HEK293 (cell line): ENCODE measurements at regions not wholly inside any gene's neighbourhood (a gene's known extent, or its start where the extent isn't known, plus 50 kb on each side); places are given as distances from the start of the nearest gene placed in this dataset.

ENCODE experiments used
- CTCF ChIA-PET: fragments of 350-600 bp; formaldehyde crosslinking; extraction: SDS; loops from one replicate; lab custom pipeline; 2021; ENCODE audit warnings: antibody characterized with exemption; lab: Yijun Ruan, JAX
- POLR2A ChIA-PET: fragments of 300-600 bp; formaldehyde crosslinking; extraction: SDS; loops from one replicate; lab custom pipeline; 2020; ENCODE audit warnings: antibody characterized with exemption, inconsistent platforms; lab: Yijun Ruan, JAX
- H3K27ac ChIP-seq: fragments of 200-500 bp; sonication (Bioruptor generic); 2 replicates; pipeline ENCODE4 v1.5.1; 2014; ENCODE audit warnings: low read depth, low read length, control low read depth, inconsistent platforms; ENCODE audit errors: extremely low read depth
- H3K36me3 ChIP-seq, 2 experiments: fragments of 200-500 bp in 1 of 2; sonication (Bioruptor generic) in 1 of 2; 1 replicate in 1 of 2; 2 replicates in 1 of 2; pipeline ENCODE4 v1.5.1; 2014 to 2017; ENCODE audit warnings: inconsistent platforms in 2 of 2, low read length in 2 of 2; ENCODE audit not compliant: control insufficient read depth in 2 of 2, insufficient read depth in 1 of 2
- H3K4me1 ChIP-seq: fragments of 200-500 bp; sonication (Bioruptor generic); 2 replicates; pipeline ENCODE4 v1.5.1; 2014; ENCODE audit warnings: mild to moderate bottlenecking, low read length, inconsistent platforms; ENCODE audit not compliant: control insufficient read depth, insufficient read depth
- H3K4me3 ChIP-seq: 2 replicates; pipeline ENCODE4 v1.5.1; 2011; ENCODE audit warnings: low read depth, mild to moderate bottlenecking, control low read depth, low read length, moderate library complexity
- H3K9me3 ChIP-seq: fragments of 200-500 bp; sonication (Bioruptor generic); 2 replicates; pipeline ENCODE4 v1.5.1; 2014; ENCODE audit warnings: low read depth, low read length, inconsistent platforms; ENCODE audit not compliant: control insufficient read depth, insufficient read depth
- EGR2 ChIP-seq: fragments of 450-650 bp; formaldehyde crosslinking; IDR thresholded peaks from 2 replicates; pipeline ENCODE4 v1.5.1; 2016; ENCODE audit warnings: low read depth, missing biosample characterization, missing genetic modification characterization
- RBAK ChIP-seq: fragments of 450-650 bp; formaldehyde crosslinking; IDR thresholded peaks from 2 replicates; pipeline ENCODE4 v1.5.1; 2016; ENCODE audit warnings: missing biosample characterization, missing genetic modification characterization
- YY1 ChIP-seq: fragments of 450-650 bp; formaldehyde crosslinking; IDR thresholded peaks from 2 replicates; pipeline ENCODE4 v1.5.1; 2018; ENCODE audit warnings: missing biosample characterization, missing genetic modification characterization
- ZEB2 ChIP-seq: fragments of 450-650 bp; formaldehyde crosslinking; IDR thresholded peaks from 2 replicates; pipeline ENCODE4 v1.5.1; 2016; ENCODE audit warnings: missing biosample characterization, missing genetic modification characterization
- ZNF133 ChIP-seq: fragments of 450-650 bp; formaldehyde crosslinking; IDR thresholded peaks from 2 replicates; pipeline ENCODE4 v1.5.1; 2016; ENCODE audit warnings: missing biosample characterization, missing genetic modification characterization
- ZNF211 ChIP-seq: fragments of 450-650 bp; formaldehyde crosslinking; IDR thresholded peaks from 2 replicates; pipeline ENCODE4 v1.5.1; 2016; ENCODE audit warnings: low read depth, missing biosample characterization, missing genetic modification characterization
- ZNF658 ChIP-seq: fragments of 450-650 bp; formaldehyde crosslinking; IDR thresholded peaks from 2 replicates; pipeline ENCODE4; 2016; ENCODE audit warnings: missing biosample characterization, missing genetic modification characterization
- ZNF707 ChIP-seq: fragments of 450-650 bp; formaldehyde crosslinking; IDR thresholded peaks from 2 replicates; pipeline ENCODE4 v1.5.1; 2016; ENCODE audit warnings: missing biosample characterization, missing genetic modification characterization
- TF ChIP-seq, protein P1 (sequence below): fragments of 450-650 bp; formaldehyde crosslinking; conservative IDR thresholded peaks from 2 replicates; pipeline ENCODE4 v1.5.1; 2016; ENCODE audit warnings: low read depth, missing biosample characterization, missing genetic modification characterization
- TF ChIP-seq, protein P2 (sequence below): fragments of 450-650 bp; IDR thresholded peaks from 2 replicates; pipeline ENCODE4 v1.5.1; 2018; ENCODE audit warnings: missing biosample characterization, missing genetic modification characterization
- TF ChIP-seq, protein P3 (sequence below): fragments of 450-650 bp; formaldehyde crosslinking; IDR thresholded peaks from 2 replicates; pipeline ENCODE4 v1.5.1; 2016; ENCODE audit warnings: missing biosample characterization, missing genetic modification characterization
- TF ChIP-seq, protein P4 (sequence below): fragments of 450-650 bp; formaldehyde crosslinking; IDR thresholded peaks from 2 replicates; pipeline ENCODE4 v1.5.1; 2016; ENCODE audit warnings: missing biosample characterization, missing genetic modification characterization

DNA sequence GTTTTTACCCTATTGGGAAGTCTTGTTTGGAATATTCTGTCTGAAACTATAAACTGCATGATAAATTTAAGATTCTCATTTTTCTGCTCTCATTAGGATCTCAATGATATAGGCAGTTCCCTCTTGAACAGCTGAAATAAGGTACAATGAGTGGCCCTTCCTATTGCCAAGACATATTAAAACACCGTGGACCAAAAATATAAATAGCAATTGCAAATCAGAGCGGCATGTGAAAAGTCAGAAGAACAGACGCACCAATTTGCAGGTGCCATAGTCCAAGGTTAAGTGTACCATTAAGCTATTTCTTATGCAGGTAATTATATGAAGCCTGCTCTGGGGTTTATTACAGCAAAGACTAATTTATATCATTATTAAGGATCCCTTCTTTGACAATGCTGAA, 920.8 kb upstream of the CELF2 start:
- no peak overlapping the region for H3K27ac ChIP-seq
- CTCF ChIA-PET, result no interaction called here
- H3K4me3 ChIP-seq, result no peak overlapping the region
- no peaks in the 10 kb centered on the region for H3K4me1 ChIP-seq
- no peaks in the 10 kb centered on the region for H3K36me3 ChIP-seq
- no peaks in the 10 kb centered on the region for H3K9me3 ChIP-seq
- POLR2A ChIA-PET, result no interaction called here
- TF ChIP-seq, protein P1, sequence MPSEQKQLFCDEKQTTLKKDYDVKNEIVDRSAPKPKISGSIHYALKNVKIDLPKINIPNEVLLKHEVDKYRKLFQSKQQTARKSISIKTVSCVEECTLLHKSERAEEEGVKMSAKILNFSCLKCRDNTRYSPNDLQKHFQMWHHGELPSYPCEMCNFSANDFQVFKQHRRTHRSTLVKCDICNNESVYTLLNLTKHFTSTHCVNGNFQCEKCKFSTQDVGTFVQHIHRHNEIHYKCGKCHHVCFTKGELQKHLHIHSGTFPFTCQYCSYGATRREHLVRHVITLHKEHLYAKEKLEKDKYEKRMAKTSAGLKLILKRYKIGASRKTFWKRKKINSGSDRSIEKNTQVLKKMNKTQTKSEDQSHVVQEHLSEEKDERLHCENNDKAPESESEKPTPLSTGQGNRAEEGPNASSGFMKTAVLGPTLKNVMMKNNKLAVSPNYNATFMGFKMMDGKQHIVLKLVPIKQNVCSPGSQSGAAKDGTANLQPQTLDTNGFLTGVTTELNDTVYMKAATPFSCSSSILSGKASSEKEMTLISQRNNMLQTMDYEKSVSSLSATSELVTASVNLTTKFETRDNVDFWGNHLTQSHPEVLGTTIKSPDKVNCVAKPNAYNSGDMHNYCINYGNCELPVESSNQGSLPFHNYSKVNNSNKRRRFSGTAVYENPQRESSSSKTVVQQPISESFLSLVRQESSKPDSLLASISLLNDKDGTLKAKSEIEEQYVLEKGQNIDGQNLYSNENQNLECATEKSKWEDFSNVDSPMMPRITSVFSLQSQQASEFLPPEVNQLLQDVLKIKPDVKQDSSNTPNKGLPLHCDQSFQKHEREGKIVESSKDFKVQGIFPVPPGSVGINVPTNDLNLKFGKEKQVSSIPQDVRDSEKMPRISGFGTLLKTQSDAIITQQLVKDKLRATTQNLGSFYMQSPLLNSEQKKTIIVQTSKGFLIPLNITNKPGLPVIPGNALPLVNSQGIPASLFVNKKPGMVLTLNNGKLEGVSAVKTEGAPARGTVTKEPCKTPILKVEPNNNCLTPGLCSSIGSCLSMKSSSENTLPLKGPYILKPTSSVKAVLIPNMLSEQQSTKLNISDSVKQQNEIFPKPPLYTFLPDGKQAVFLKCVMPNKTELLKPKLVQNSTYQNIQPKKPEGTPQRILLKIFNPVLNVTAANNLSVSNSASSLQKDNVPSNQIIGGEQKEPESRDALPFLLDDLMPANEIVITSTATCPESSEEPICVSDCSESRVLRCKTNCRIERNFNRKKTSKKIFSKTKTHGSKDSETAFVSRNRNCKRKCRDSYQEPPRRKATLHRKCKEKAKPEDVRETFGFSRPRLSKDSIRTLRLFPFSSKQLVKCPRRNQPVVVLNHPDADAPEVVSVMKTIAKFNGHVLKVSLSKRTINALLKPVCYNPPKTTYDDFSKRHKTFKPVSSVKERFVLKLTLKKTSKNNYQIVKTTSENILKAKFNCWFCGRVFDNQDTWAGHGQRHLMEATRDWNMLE (tag by site-specific recombination), result no peak
- TF ChIP-seq ZNF707 (tag by site-specific recombination) (no peak), RBAK (tag by site-specific recombination) (no peak), YY1 (tag by site-specific recombination) (no peak), ZEB2 (tag by site-specific recombination) (no peak), EGR2 (no peak), ZNF658 (no peak), ZNF211 (tag by site-specific recombination) (no peak)

DNA sequence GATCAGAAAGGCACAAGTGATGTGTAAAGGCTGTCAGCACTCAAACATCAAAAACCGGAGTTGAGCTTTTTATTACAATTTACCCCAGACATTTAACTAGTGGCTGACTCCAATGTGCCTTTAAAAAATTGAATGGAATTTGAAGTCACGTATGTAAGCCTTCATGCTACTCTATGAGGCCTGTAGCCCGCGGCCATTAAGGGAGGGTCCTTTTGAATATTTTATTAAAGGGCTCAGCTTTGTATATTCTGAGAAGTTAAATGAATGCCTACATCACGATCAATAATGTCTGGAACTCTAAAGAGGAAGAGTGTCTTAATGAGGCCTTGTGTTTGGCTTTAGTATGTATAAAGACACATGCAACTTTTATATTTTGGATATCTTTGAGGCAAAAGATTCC, 916.6 kb upstream of the CELF2 start:
- Histone ChIP-seq H3K36me3 (no peaks in the 10 kb centered on the region), H3K27ac (no peak overlapping the region), H3K4me3 (no peak overlapping the region), H3K9me3 (no peaks in the 10 kb centered on the region), H3K4me1 (no peaks in the 10 kb centered on the region)
- TF ChIP-seq, protein P2, sequence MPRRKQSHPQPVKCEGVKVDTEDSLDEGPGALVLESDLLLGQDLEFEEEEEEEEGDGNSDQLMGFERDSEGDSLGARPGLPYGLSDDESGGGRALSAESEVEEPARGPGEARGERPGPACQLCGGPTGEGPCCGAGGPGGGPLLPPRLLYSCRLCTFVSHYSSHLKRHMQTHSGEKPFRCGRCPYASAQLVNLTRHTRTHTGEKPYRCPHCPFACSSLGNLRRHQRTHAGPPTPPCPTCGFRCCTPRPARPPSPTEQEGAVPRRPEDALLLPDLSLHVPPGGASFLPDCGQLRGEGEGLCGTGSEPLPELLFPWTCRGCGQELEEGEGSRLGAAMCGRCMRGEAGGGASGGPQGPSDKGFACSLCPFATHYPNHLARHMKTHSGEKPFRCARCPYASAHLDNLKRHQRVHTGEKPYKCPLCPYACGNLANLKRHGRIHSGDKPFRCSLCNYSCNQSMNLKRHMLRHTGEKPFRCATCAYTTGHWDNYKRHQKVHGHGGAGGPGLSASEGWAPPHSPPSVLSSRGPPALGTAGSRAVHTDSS, result no peak
- TF ChIP-seq ZNF133 (tag by site-specific recombination), result no peak
- TF ChIP-seq, protein P3, sequence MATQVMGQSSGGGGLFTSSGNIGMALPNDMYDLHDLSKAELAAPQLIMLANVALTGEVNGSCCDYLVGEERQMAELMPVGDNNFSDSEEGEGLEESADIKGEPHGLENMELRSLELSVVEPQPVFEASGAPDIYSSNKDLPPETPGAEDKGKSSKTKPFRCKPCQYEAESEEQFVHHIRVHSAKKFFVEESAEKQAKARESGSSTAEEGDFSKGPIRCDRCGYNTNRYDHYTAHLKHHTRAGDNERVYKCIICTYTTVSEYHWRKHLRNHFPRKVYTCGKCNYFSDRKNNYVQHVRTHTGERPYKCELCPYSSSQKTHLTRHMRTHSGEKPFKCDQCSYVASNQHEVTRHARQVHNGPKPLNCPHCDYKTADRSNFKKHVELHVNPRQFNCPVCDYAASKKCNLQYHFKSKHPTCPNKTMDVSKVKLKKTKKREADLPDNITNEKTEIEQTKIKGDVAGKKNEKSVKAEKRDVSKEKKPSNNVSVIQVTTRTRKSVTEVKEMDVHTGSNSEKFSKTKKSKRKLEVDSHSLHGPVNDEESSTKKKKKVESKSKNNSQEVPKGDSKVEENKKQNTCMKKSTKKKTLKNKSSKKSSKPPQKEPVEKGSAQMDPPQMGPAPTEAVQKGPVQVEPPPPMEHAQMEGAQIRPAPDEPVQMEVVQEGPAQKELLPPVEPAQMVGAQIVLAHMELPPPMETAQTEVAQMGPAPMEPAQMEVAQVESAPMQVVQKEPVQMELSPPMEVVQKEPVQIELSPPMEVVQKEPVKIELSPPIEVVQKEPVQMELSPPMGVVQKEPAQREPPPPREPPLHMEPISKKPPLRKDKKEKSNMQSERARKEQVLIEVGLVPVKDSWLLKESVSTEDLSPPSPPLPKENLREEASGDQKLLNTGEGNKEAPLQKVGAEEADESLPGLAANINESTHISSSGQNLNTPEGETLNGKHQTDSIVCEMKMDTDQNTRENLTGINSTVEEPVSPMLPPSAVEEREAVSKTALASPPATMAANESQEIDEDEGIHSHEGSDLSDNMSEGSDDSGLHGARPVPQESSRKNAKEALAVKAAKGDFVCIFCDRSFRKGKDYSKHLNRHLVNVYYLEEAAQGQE (tag by site-specific recombination), result no peak
- TF ChIP-seq, protein P4, sequence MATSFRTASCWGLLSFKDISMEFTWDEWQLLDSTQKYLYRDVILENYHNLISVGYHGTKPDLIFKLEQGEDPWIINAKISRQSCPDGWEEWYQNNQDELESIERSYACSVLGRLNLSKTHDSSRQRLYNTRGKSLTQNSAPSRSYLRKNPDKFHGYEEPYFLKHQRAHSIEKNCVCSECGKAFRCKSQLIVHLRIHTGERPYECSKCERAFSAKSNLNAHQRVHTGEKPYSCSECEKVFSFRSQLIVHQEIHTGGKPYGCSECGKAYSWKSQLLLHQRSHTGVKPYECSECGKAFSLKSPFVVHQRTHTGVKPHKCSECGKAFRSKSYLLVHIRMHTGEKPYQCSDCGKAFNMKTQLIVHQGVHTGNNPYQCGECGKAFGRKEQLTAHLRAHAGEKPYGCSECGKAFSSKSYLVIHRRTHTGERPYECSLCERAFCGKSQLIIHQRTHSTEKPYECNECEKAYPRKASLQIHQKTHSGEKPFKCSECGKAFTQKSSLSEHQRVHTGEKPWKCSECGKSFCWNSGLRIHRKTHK (tag by site-specific recombination), result no peak
- CTCF ChIA-PET, result no interaction called here
- POLR2A ChIA-PET, result no interaction called here
